OCI-LY1 (cell line): ENCODE measurements at regions not wholly inside any gene's neighbourhood (a gene's known extent, or its start where the extent isn't known, plus 50 kb on each side); places are given as distances from the start of the nearest gene placed in this dataset.

Source experiments
- EZH2 ChIP-seq: fragments of 200-600 bp; sonication (generic), shearing (Covaris generic); IDR thresholded peaks from 2 replicates; pipeline ENCODE4 v1.8.0; 2017; ENCODE audit warnings: borderline replicate concordance, mixed run types, mild to moderate bottlenecking, antibody characterized with exemption, low read length, moderate library complexity, mixed read lengths
- TF ChIP-seq, protein P1 (sequence below): fragments of 200-600 bp; sonication (generic), shearing (Covaris generic); IDR thresholded peaks from 2 replicates; pipeline ENCODE4 v1.5.1; 2017; ENCODE audit warnings: mild to moderate bottlenecking, antibody characterized with exemption, low read length, moderate library complexity, mixed read lengths

DNA sequence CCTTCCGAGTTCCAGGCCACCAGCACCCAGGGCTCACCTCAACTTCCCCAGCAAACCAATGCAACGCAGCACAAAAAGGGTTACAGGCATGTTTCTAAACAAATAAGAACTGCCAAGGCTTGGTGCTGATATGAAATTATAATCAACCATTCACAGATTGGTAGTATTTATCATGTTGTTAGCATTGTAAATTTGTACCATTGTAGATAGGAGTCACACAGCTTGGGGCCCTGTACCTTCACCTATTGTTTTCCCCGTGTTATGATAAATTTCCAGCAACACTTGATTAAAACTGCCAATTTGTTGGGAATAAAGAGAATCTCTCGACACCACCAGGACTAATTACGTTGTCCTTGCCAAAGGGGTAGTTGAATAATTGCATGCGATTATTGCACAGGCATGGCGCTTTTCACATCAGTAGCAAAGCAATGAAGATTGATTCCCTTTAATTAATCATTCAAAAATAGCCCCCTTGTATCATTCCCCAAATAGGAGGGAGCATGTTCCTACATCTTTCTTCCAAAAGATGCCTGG is 454.1 kb downstream of the ZNF608 start:
- TF ChIP-seq, protein P1, sequence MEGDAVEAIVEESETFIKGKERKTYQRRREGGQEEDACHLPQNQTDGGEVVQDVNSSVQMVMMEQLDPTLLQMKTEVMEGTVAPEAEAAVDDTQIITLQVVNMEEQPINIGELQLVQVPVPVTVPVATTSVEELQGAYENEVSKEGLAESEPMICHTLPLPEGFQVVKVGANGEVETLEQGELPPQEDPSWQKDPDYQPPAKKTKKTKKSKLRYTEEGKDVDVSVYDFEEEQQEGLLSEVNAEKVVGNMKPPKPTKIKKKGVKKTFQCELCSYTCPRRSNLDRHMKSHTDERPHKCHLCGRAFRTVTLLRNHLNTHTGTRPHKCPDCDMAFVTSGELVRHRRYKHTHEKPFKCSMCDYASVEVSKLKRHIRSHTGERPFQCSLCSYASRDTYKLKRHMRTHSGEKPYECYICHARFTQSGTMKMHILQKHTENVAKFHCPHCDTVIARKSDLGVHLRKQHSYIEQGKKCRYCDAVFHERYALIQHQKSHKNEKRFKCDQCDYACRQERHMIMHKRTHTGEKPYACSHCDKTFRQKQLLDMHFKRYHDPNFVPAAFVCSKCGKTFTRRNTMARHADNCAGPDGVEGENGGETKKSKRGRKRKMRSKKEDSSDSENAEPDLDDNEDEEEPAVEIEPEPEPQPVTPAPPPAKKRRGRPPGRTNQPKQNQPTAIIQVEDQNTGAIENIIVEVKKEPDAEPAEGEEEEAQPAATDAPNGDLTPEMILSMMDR = no peak
- no peak for TF ChIP-seq EZH2
